T-helper 1 cell treated with Interleukin-12 subunit alpha and Interleukin-12 subunit beta and Interleukin-4 antibody, amounts not matched to agents 30 μg/mL and 1 μg/mL, for 36 hours (primary cell): ENCODE measurements at regions not wholly inside any gene's neighbourhood (a gene's known extent, or its start where the extent isn't known, plus 50 kb on each side); places are given as distances from the start of the nearest gene placed in this dataset.
"Not testable (repeated sequence)": the region's sequence is repeated elsewhere in the genome, so short reads cannot be mapped to it uniquely, and the experiment has no call there.

ENCODE experiments used
- H3K27ac Mint-ChIP-seq: one replicate; pipeline ENCODE4 v1.8.0; 2021; ENCODE audit warnings: mild to moderate bottlenecking, mixed read lengths
- H3K27me3 Mint-ChIP-seq: one replicate; pipeline ENCODE4 v1.8.0; 2021; ENCODE audit warnings: low read depth, mixed read lengths
- H3K36me3 Mint-ChIP-seq: one replicate; pipeline ENCODE4 v1.8.0; 2021; ENCODE audit warnings: low read depth, mixed read lengths
- H3K4me1 Mint-ChIP-seq: one replicate; pipeline ENCODE4 v1.8.0; 2021; ENCODE audit warnings: low read depth, mixed read lengths
- H3K4me3 Mint-ChIP-seq: one replicate; pipeline ENCODE4 v1.8.0; 2021; ENCODE audit warnings: mild to moderate bottlenecking, moderate library complexity, mixed read lengths
- H3K9me3 Mint-ChIP-seq: one replicate; pipeline ENCODE4 v1.8.0; 2021; ENCODE audit warnings: mixed read lengths

- Mint-ChIP-seq H3K27me3 (no peaks in the 10 kb centered on the region), H3K36me3 (no peaks in the 10 kb centered on the region), H3K4me3 (no peak overlapping the region), H3K9me3 (no peaks in the 10 kb centered on the region), H3K4me1 (no peaks in the 10 kb centered on the region), H3K27ac (no peak overlapping the region)
These were observed 418.7 kb downstream of the KCNJ2 start for GRCh38 chr17:70588003-70588402.

DNA sequence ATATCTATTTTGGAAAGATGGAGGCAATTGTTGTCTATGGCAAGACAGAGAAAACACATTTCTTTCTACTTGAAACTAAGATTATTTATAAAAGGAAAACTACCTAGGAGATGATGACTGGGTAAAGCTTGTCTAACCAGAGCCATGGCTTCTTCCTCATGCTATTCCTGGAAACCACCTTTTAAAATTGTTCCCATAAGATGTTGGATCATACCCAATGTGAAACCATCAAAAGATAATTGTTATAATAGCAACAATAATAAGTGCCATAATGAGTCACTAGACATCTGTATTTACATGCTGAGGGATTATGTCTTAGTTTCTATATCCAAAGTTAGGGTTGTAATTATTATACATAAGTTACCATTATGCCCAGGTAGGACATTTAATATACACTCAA lies 428.4 kb downstream of the KCNJ2 start:
- H3K36me3 Mint-ChIP-seq = no peaks in the 10 kb centered on the region
- H3K9me3 Mint-ChIP-seq = no peaks in the 10 kb centered on the region
- H3K27me3 Mint-ChIP-seq = no peaks in the 10 kb centered on the region
- H3K4me3 Mint-ChIP-seq = no peak overlapping the region
- no peak overlapping the region for H3K27ac Mint-ChIP-seq
- H3K4me1 Mint-ChIP-seq = no peaks in the 10 kb centered on the region

GRCh38 chr17:70599198-70599597 lies 429.9 kb downstream of the KCNJ2 start:
- Mint-ChIP-seq H3K36me3 (no peaks in the 10 kb centered on the region), H3K4me3 (no peak overlapping the region), H3K9me3 (no peaks in the 10 kb centered on the region), H3K27ac (no peak overlapping the region), H3K27me3 (no peaks in the 10 kb centered on the region), H3K4me1 (no peaks in the 10 kb centered on the region)

GRCh38 chr17:70599945-70600344 lies 430.6 kb downstream of the KCNJ2 start:
- not testable (repeated sequence) for H3K4me1 Mint-ChIP-seq, H3K36me3 Mint-ChIP-seq, H3K27ac Mint-ChIP-seq, H3K27me3 Mint-ChIP-seq, H3K9me3 Mint-ChIP-seq, H3K4me3 Mint-ChIP-seq

GRCh38 chr17:70603226-70603625 lies 433.9 kb downstream of the KCNJ2 start:
- H3K27ac Mint-ChIP-seq = no peak overlapping the region
- H3K9me3 Mint-ChIP-seq = no peaks in the 10 kb centered on the region
- H3K4me1 Mint-ChIP-seq = no peaks in the 10 kb centered on the region
- no peaks in the 10 kb centered on the region for H3K36me3 Mint-ChIP-seq
- H3K27me3 Mint-ChIP-seq = no peaks in the 10 kb centered on the region
- no peak overlapping the region for H3K4me3 Mint-ChIP-seq

DNA sequence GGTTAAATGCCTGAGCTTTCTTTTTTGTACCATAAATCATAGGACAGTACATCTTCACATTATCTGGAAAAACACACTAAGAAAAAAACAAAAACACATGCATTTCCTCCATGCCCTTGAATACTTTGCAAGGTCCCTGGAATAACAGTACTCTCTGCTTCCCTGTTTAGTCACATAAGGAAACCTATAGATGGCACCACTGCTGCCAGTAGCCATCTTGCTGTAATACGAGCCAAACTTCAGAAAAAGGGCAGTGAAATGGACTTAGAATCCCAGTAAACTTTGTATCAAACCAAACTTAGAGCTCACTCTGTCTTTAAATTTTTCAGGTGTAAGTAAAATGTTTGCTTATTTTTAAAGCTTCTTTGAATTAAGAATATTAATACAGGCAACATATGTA lies 435.5 kb downstream of the KCNJ2 start:
- Mint-ChIP-seq H3K9me3 (no peaks in the 10 kb centered on the region), H3K27ac (no peak overlapping the region), H3K4me3 (no peak overlapping the region), H3K27me3 (no peaks in the 10 kb centered on the region), H3K4me1 (no peaks in the 10 kb centered on the region), H3K36me3 (no peaks in the 10 kb centered on the region)

DNA sequence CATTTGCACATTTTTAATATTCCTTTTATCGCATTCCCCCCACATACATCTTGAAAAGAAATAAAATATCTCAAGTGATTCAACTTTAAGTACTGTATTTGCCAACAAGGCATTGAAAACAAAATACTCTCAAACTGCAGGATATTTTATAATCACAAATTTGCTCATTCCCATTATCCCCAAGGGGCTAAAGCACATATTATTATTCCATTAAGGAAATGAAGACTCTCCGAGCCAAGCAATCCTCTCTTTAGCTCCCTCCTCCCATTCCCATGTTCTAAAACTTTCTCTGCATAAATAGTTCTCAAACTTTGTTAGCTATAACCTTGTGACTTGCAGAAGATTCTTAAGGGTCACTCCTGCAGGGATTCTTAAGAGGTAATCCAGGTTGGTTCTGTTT lies 436.8 kb downstream of the KCNJ2 start:
- Mint-ChIP-seq H3K36me3 (no peaks in the 10 kb centered on the region), H3K9me3 (no peaks in the 10 kb centered on the region), H3K27me3 (no peaks in the 10 kb centered on the region), H3K27ac (no peak overlapping the region), H3K4me3 (no peak overlapping the region), H3K4me1 (no peaks in the 10 kb centered on the region)

DNA sequence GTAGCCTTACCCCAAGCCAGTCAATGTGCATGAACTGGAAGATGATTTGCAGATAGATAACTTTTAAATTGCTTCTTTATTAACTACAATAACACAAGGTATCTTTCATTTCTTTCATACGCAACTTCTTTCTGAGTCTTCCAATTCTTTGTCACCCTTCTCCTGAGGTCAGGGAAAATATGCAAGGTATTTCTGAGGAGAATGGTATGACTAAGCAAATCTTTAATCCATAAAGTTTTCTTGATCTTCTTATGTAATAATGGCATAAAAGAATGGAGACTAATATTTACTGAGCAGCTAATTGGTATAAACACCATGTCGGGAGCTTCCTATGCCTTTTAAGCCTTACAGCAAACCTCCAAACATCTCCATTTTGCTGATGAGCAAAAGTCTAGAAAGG lies 438.9 kb downstream of the KCNJ2 start:
- H3K4me1 Mint-ChIP-seq = no peaks in the 10 kb centered on the region
- H3K36me3 Mint-ChIP-seq = no peaks in the 10 kb centered on the region
- H3K27me3 Mint-ChIP-seq = no peaks in the 10 kb centered on the region
- no peaks in the 10 kb centered on the region for H3K9me3 Mint-ChIP-seq
- H3K27ac Mint-ChIP-seq = no peak overlapping the region
- no peak overlapping the region for H3K4me3 Mint-ChIP-seq

DNA sequence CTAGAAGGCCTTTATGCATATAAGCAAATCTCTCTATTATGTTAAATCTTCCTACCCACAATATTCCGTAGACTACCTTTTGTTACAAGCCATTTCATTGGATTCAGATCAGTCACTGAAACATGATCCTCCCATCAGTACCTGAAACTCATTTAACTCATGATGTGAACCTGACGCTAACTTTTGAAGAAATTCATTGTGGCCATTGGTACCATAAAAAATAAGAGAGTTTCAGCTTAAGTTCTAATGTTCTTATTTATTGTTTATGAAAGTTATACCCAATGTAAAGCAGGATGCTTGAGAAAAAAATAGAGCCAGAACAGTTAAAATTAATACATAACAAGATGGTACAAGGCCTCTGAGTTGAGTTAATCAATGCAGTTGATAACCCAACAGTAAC lies 439.6 kb downstream of the KCNJ2 start:
- H3K27ac Mint-ChIP-seq = no peak overlapping the region
- H3K27me3 Mint-ChIP-seq = no peaks in the 10 kb centered on the region
- no peaks in the 10 kb centered on the region for H3K4me1 Mint-ChIP-seq
- H3K4me3 Mint-ChIP-seq = no peak overlapping the region
- H3K36me3 Mint-ChIP-seq = no peaks in the 10 kb centered on the region
- no peaks in the 10 kb centered on the region for H3K9me3 Mint-ChIP-seq

DNA sequence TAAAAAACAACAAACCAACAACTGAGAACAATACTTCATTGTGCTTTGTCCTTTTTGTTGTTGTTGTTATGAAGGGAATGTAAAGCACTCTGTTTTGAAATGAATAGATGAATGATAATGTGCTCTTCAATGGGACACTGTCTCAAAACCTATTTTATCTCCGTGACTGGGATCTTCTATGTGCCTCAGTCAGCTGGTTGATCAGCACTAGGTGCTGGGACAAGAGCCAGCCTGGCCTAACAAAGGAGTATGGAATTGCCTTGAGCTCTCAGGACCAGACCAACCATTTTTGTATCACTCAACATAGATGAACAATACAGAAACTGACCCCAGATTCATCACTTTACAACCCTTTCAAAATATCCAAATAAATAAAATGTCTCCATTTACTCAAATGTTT lies 440.2 kb downstream of the KCNJ2 start:
- H3K4me3 Mint-ChIP-seq = no peak overlapping the region
- H3K27ac Mint-ChIP-seq = no peak overlapping the region
- no peaks in the 10 kb centered on the region for H3K36me3 Mint-ChIP-seq
- H3K4me1 Mint-ChIP-seq = no peaks in the 10 kb centered on the region
- no peaks in the 10 kb centered on the region for H3K9me3 Mint-ChIP-seq
- no peaks in the 10 kb centered on the region for H3K27me3 Mint-ChIP-seq

DNA sequence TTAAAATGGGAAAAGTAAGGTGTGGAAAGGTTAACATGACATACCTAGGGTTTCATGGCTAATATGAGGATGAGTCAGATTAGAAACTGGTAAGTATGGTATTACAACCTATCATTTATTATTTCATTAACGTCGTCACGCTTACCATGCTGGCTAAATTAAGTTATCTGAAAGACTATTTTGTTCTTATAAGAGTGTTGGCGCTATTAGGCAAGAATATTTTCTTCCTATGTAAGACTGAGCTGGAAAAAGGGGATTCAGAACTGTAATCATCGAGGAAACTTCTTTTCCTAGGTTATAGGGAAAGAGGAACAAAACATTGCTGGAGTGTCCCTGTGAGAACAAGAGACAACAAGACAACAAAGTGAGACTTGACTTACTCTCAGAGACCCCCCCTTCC lies 440.8 kb downstream of the KCNJ2 start:
- no peaks in the 10 kb centered on the region for H3K9me3 Mint-ChIP-seq
- no peaks in the 10 kb centered on the region for H3K36me3 Mint-ChIP-seq
- H3K27me3 Mint-ChIP-seq = no peaks in the 10 kb centered on the region
- no peak overlapping the region for H3K4me3 Mint-ChIP-seq
- no peak overlapping the region for H3K27ac Mint-ChIP-seq
- H3K4me1 Mint-ChIP-seq = no peaks in the 10 kb centered on the region

- Mint-ChIP-seq H3K27me3 (no peaks in the 10 kb centered on the region), H3K4me3 (no peak overlapping the region), H3K27ac (no peak overlapping the region), H3K9me3 (no peaks in the 10 kb centered on the region), H3K4me1 (no peaks in the 10 kb centered on the region), H3K36me3 (no peaks in the 10 kb centered on the region)
These were observed 444.3 kb downstream of the KCNJ2 start for GRCh38 chr17:70613681-70614080.

- Mint-ChIP-seq H3K9me3 (no peaks in the 10 kb centered on the region), H3K4me3 (no peak overlapping the region), H3K27me3 (no peaks in the 10 kb centered on the region), H3K36me3 (no peaks in the 10 kb centered on the region), H3K27ac (no peak overlapping the region), H3K4me1 (no peaks in the 10 kb centered on the region)
These were observed 446.5 kb downstream of the KCNJ2 start for GRCh38 chr17:70615831-70616230.

GRCh38 chr17:70618641-70619040 lies 449.3 kb downstream of the KCNJ2 start:
- Mint-ChIP-seq H3K9me3 (peaks cover 5% of the 10 kb centered on the region), H3K27me3 (no peaks in the 10 kb centered on the region), H3K36me3 (no peaks in the 10 kb centered on the region), H3K4me3 (no peak overlapping the region), H3K27ac (no peak overlapping the region), H3K4me1 (no peaks in the 10 kb centered on the region)

- Mint-ChIP-seq H3K27ac (no peak overlapping the region), H3K9me3 (peaks cover 5% of the 10 kb centered on the region), H3K36me3 (no peaks in the 10 kb centered on the region), H3K4me3 (no peak overlapping the region), H3K4me1 (no peaks in the 10 kb centered on the region), H3K27me3 (no peaks in the 10 kb centered on the region)
These were observed 452.2 kb downstream of the KCNJ2 start for GRCh38 chr17:70621566-70621965.

- no peaks in the 10 kb centered on the region for H3K27me3 Mint-ChIP-seq
- peaks cover 5% of the 10 kb centered on the region for H3K9me3 Mint-ChIP-seq
- no peak overlapping the region for H3K4me3 Mint-ChIP-seq
- no peak overlapping the region for H3K27ac Mint-ChIP-seq
- no peaks in the 10 kb centered on the region for H3K36me3 Mint-ChIP-seq
- H3K4me1 Mint-ChIP-seq = no peaks in the 10 kb centered on the region
These were observed 453.3 kb downstream of the KCNJ2 start for GRCh38 chr17:70622368-70623260.
